Ishikawa (cell line): ENCODE measurements at regions not wholly inside any gene's neighbourhood (a gene's known extent, or its start where the extent isn't known, plus 50 kb on each side); places are given as distances from the start of the nearest gene placed in this dataset.

Experiments
- CEBPB ChIP-seq: IDR thresholded peaks from 2 replicates; pipeline ENCODE4 v1.6.1; 2012
- EP300 ChIP-seq: IDR thresholded peaks from 2 replicates; pipeline ENCODE4 v1.6.1; 2012; ENCODE audit warnings: borderline replicate concordance
- REST ChIP-seq: IDR thresholded peaks from 2 replicates; pipeline ENCODE4 v1.6.1; 2012; ENCODE audit warnings: low read depth, mild to moderate bottlenecking

- TF ChIP-seq EP300 (no peak), REST (no peak), CEBPB (no peak)
These were observed 98.9 kb upstream of the RMST start for GRCh38 chr12:97363693-97364092.
